H9 (cell line): ENCODE measurements at regions not wholly inside any gene's neighbourhood (a gene's known extent, or its start where the extent isn't known, plus 50 kb on each side); places are given as distances from the start of the nearest gene placed in this dataset.

Experiments used
- DNase-seq: peaks from one replicate; pipeline ENCODE4 v3.0.0-alpha.2; 2017
- H2AFZ ChIP-seq: one replicate; pipeline ENCODE4 v1.6.1; 2013; ENCODE audit warnings: mild to moderate bottlenecking, low read length, control low read depth, moderate library complexity
- H2AK5ac ChIP-seq: 2 replicates; pipeline ENCODE4 v1.6.1; 2013; ENCODE audit warnings: low read length, control low read depth, mixed read lengths; ENCODE audit not compliant: insufficient read length
- H2BK120ac ChIP-seq: one replicate; pipeline ENCODE4 v1.6.1; 2013; ENCODE audit warnings: low read depth, mild to moderate bottlenecking, low read length, control low read depth, inconsistent platforms; ENCODE audit not compliant: poor library complexity, severe bottlenecking
- H2BK12ac ChIP-seq: 2 replicates; pipeline ENCODE4 v1.6.1; 2013; ENCODE audit warnings: low read length, control low read depth, mixed read lengths, low read depth; ENCODE audit not compliant: insufficient read length
- H2BK15ac ChIP-seq: 2 replicates; pipeline ENCODE4 v1.6.1; 2013; ENCODE audit warnings: low read depth, low read length, control low read depth
- H2BK20ac ChIP-seq: one replicate; pipeline ENCODE4 v1.6.1; 2013; ENCODE audit warnings: low read depth, mild to moderate bottlenecking, low read length, control low read depth, inconsistent platforms; ENCODE audit not compliant: poor library complexity, severe bottlenecking
- H2BK5ac ChIP-seq: 2 replicates; pipeline ENCODE4 v1.6.1; 2013; ENCODE audit warnings: low read length, control low read depth, mixed read lengths; ENCODE audit not compliant: insufficient read length
- H3K14ac ChIP-seq: 2 replicates; pipeline ENCODE4 v1.6.1; 2013; ENCODE audit warnings: low read length, control low read depth; ENCODE audit not compliant: insufficient read depth
- H3K18ac ChIP-seq: 2 replicates; pipeline ENCODE4 v1.6.1; 2013; ENCODE audit warnings: low read depth, mild to moderate bottlenecking, mixed read lengths, low read length, control low read depth; ENCODE audit not compliant: insufficient read length
- H3K23ac ChIP-seq: 2 replicates; pipeline ENCODE4 v1.6.1; 2013; ENCODE audit warnings: low read length, control low read depth, mixed read lengths, low read depth; ENCODE audit not compliant: insufficient read length
- H3K23me2 ChIP-seq: 2 replicates; pipeline ENCODE4 v1.6.1; 2013; ENCODE audit warnings: low read depth, mild to moderate bottlenecking, mixed read lengths, low read length, control low read depth; ENCODE audit not compliant: insufficient read length, poor library complexity, severe bottlenecking
- H3K27ac ChIP-seq: 2 replicates; pipeline ENCODE4 v1.5.1; 2013; ENCODE audit warnings: low read length, control low read depth, mixed read lengths, low read depth; ENCODE audit not compliant: insufficient read length
- H3K27me3 ChIP-seq: 2 replicates; pipeline ENCODE4 v1.6.1; 2013; ENCODE audit warnings: low read length, control low read depth, inconsistent platforms; ENCODE audit not compliant: insufficient read depth
- H3K4ac ChIP-seq: 2 replicates; pipeline ENCODE4 v1.6.1; 2013; ENCODE audit warnings: low read depth, mild to moderate bottlenecking, control low read depth, inconsistent platforms, low read length, moderate library complexity
- H3K4me1 ChIP-seq: 2 replicates; pipeline ENCODE4 v1.6.1; 2013; ENCODE audit warnings: low read length, control low read depth, inconsistent platforms; ENCODE audit not compliant: insufficient read depth
- H3K4me2 ChIP-seq: 2 replicates; pipeline ENCODE4 v1.6.1; 2013; ENCODE audit warnings: low read length, control low read depth, mixed read lengths; ENCODE audit not compliant: insufficient read length, insufficient read depth
- H3K56ac ChIP-seq: 2 replicates; pipeline ENCODE4 v1.6.1; 2013; ENCODE audit warnings: low read depth, mild to moderate bottlenecking, mixed read lengths, low read length, control low read depth; ENCODE audit not compliant: insufficient read length
- H3K79me1 ChIP-seq: 2 replicates; pipeline ENCODE4 v1.6.1; 2013; ENCODE audit warnings: low read depth, mild to moderate bottlenecking, moderate library complexity, low read length, control low read depth, inconsistent platforms; ENCODE audit not compliant: insufficient read depth, poor library complexity, severe bottlenecking
- H3K79me2 ChIP-seq: 2 replicates; pipeline ENCODE4 v1.6.1; 2013; ENCODE audit warnings: low read length, control low read depth, inconsistent platforms; ENCODE audit not compliant: insufficient read depth
- H3K9ac ChIP-seq: 2 replicates; pipeline ENCODE4 v1.6.1; 2013; ENCODE audit warnings: low read length, control low read depth, mixed read lengths; ENCODE audit not compliant: insufficient read length; ENCODE audit errors: extremely low read depth
- H3K9me3 ChIP-seq: one replicate; pipeline ENCODE4 v1.6.1; 2013; ENCODE audit warnings: low read depth, low read length, inconsistent platforms; ENCODE audit not compliant: control insufficient read depth
- H3T11ph ChIP-seq: one replicate; pipeline ENCODE4 v1.6.1; 2013; ENCODE audit warnings: mild to moderate bottlenecking, low read length, control low read depth, inconsistent platforms
- H4K20me1 ChIP-seq: one replicate; pipeline ENCODE4 v1.6.1; 2013; ENCODE audit not compliant: control insufficient read depth, insufficient read length, insufficient read depth
- H4K5ac ChIP-seq: 2 replicates; pipeline ENCODE4 v1.6.1; 2013; ENCODE audit warnings: low read depth, mild to moderate bottlenecking, mixed read lengths, low read length, control low read depth; ENCODE audit not compliant: insufficient read length
- H4K8ac ChIP-seq: replicated peaks from 2 replicates; pipeline ENCODE4 v1.6.1; 2013; ENCODE audit warnings: low read length, control low read depth, mixed read lengths, low read depth; ENCODE audit not compliant: insufficient read length
- H4K91ac ChIP-seq: 2 replicates; pipeline ENCODE4 v1.6.1; 2013; ENCODE audit warnings: low read depth, mild to moderate bottlenecking, moderate library complexity, mixed read lengths, low read length, control low read depth; ENCODE audit not compliant: insufficient read length
- H3K27ac Mint-ChIP-seq, 3 experiments: 2 replicates in 2 of 3; 3 replicates in 1 of 3; pipeline ENCODE4 v1.8.0; 2020 to 2021; ENCODE audit warnings: mixed read lengths in 3 of 3, mild to moderate bottlenecking in 1 of 3, moderate library complexity in 1 of 3
- H3K27me3 Mint-ChIP-seq: 2 replicates; pipeline ENCODE4 v1.8.0; 2021; ENCODE audit warnings: low read depth, mild to moderate bottlenecking, moderate library complexity, mixed read lengths
- H3K36me3 Mint-ChIP-seq, 3 experiments: 2 replicates in 2 of 3; 3 replicates in 1 of 3; pipeline ENCODE4 v1.8.0; 2020 to 2021; ENCODE audit warnings: low read depth in 3 of 3, mixed read lengths in 3 of 3; ENCODE audit not compliant: insufficient read depth in 1 of 3
- H3K4me1 Mint-ChIP-seq, 2 experiments: 2 replicates each; pipeline ENCODE4 v1.8.0; 2020; ENCODE audit warnings: mixed read lengths in 2 of 2
- H3K4me3 Mint-ChIP-seq, 2 experiments: 2 replicates in 1 of 2; 3 replicates in 1 of 2; pipeline ENCODE4 v1.8.0; 2020 to 2021; ENCODE audit warnings: mild to moderate bottlenecking in 2 of 2, mixed read lengths in 2 of 2, moderate library complexity in 1 of 2
- H3K9me3 Mint-ChIP-seq, 2 experiments: 2 replicates in 1 of 2; 3 replicates in 1 of 2; pipeline ENCODE4 v1.8.0; 2020; ENCODE audit warnings: mild to moderate bottlenecking in 2 of 2, mixed read lengths in 2 of 2, moderate library complexity in 1 of 2
- CTCF ChIP-seq: fragments of 200-600 bp; sonication (generic); conservative IDR thresholded peaks from 3 replicates; pipeline ENCODE4 v1.8.0; 2021; ENCODE audit warnings: antibody characterized with exemption, mild to moderate bottlenecking
- WGBS: extraction: QIAGEN DNeasy Blood & Tissue Kit; methylation state at CpG from one replicate; pipeline ENCODE4 v1.1.7; 2013; ENCODE audit warnings: missing lambda C conversion rate, low lambda C conversion rate, mixed read lengths; ENCODE audit not compliant: insufficient read length; ENCODE audit errors: extremely low coverage; 5-methylcytosine and 5-hydroxymethylcytosine counted together

GRCh38 chr10:128541926-128542475, 415.8 kb upstream of the MKI67 start:
- Histone ChIP-seq H3K79me2 (no peaks in the 10 kb centered on the region), H3K4me1 (peaks cover 22% of the 10 kb centered on the region; the same call in 1 of the 2 replicates), H3K4me2 (peak overlapping the region; percentile 61), H2BK5ac (no peak overlapping the region), H4K8ac (no peak overlapping the region), H3T11ph (no peak overlapping the region), H2AK5ac (no peak overlapping the region), H3K23me2 (peaks cover 14% of the 10 kb centered on the region), H2BK120ac (no peak overlapping the region), H3K27me3 (no peaks in the 10 kb centered on the region; the same call in 1 of the 2 replicates), H3K27ac (peak overlapping the region; percentile 25), H3K23ac (no peak overlapping the region), H3K4ac (no peak overlapping the region), H3K18ac (no peak overlapping the region), H3K56ac (no peak overlapping the region), H3K9ac (no peak overlapping the region), H2AFZ (no peak overlapping the region), H4K5ac (no peak overlapping the region), H2BK20ac (no peak overlapping the region), H3K9me3 (no peaks in the 10 kb centered on the region), H3K14ac (no peak overlapping the region), H3K79me1 (no peaks in the 10 kb centered on the region), H4K91ac (no peak overlapping the region), H2BK15ac (no peak overlapping the region), H2BK12ac (no peak overlapping the region), H4K20me1 (no peaks in the 10 kb centered on the region)
- H3K4me1 Mint-ChIP-seq, result peaks cover 75 to 78% of the 10 kb centered on the region in 2 experiments
- WGBS, result no CpG with 5 or more reads among the region's 2 CpGs
- no peak for DNase-seq
- H3K36me3 Mint-ChIP-seq, result no peaks in the 10 kb centered on the region; a peak in 1 of 7 replicates
- peaks cover 29% of the 10 kb centered on the region for H3K27me3 Mint-ChIP-seq
- TF ChIP-seq CTCF, result no peak
- no peak overlapping the region; a peak in 1 of 7 replicates for H3K27ac Mint-ChIP-seq
- H3K4me3 Mint-ChIP-seq, result peak overlapping the region in 1 of 2 experiments; percentile 78; a peak in 1 of 5 replicates
- H3K9me3 Mint-ChIP-seq, result no peaks in the 10 kb centered on the region; a peak in 1 of 5 replicates
